Sigmoid colon (tissue), 4 donors: ENCODE measurements at regions not wholly inside any gene's neighbourhood (a gene's known extent, or its start where the extent isn't known, plus 50 kb on each side); places are given as distances from the start of the nearest gene placed in this dataset.

ENCODE experiments used
- EP300 ChIP-seq, 4 donors: sonication (generic); formaldehyde crosslinking; IDR thresholded peaks; one replicate each; pipeline ENCODE4 v1.6.1; 2017; ENCODE audit warnings: antibody characterized with exemption in 4 of 4
- POLR2A ChIP-seq, 2 donors: fragments of 450-650 bp; IDR thresholded peaks; one replicate each; pipeline ENCODE4 v1.6.1; 2016; ENCODE audit warnings: antibody characterized with exemption in 2 of 2, mild to moderate bottlenecking in 2 of 2, moderate library complexity in 2 of 2
- POLR2AphosphoS5 ChIP-seq, 4 donors: sonication (generic); formaldehyde crosslinking; IDR thresholded peaks; one replicate each; pipeline ENCODE4 v1.6.1; 2017; ENCODE audit warnings: antibody characterized with exemption in 4 of 4
- TF ChIP-seq, protein P1 (sequence below), 4 experiments: fragments of 450-650 bp in 3 of 4; fragments of 200-600 bp in 1 of 4; IDR thresholded peaks; one replicate each; pipeline ENCODE4 v1.5.1; 2016 to 2019; ENCODE audit warnings: antibody characterized with exemption in 4 of 4, mild to moderate bottlenecking in 3 of 4, moderate library complexity in 2 of 4

DNA sequence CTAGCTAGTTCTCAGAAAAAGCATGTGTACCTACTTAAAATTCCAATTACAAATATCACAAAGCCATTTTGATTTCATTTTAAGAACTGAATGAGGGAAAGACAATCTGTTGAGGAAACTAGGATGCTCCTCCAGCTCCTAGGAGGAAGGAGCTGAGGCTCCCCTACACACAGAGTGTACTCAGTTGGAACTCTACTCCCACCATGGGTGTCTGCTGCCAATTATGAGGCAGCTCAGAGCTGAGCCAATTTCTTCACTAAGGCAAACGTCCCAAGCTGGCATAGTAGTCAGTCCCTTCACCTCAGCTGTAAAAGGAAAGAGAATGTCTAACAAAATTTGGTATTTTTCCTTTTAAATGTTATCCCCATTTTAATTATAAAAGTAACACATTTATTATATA, 300.0 kb upstream of the TRPC7 start:
- TF ChIP-seq EP300 (IDR thresholded peaks at IDR 0.05), result no peak
- TF ChIP-seq, protein P1, sequence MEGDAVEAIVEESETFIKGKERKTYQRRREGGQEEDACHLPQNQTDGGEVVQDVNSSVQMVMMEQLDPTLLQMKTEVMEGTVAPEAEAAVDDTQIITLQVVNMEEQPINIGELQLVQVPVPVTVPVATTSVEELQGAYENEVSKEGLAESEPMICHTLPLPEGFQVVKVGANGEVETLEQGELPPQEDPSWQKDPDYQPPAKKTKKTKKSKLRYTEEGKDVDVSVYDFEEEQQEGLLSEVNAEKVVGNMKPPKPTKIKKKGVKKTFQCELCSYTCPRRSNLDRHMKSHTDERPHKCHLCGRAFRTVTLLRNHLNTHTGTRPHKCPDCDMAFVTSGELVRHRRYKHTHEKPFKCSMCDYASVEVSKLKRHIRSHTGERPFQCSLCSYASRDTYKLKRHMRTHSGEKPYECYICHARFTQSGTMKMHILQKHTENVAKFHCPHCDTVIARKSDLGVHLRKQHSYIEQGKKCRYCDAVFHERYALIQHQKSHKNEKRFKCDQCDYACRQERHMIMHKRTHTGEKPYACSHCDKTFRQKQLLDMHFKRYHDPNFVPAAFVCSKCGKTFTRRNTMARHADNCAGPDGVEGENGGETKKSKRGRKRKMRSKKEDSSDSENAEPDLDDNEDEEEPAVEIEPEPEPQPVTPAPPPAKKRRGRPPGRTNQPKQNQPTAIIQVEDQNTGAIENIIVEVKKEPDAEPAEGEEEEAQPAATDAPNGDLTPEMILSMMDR (IDR thresholded peaks at IDR 0.05), result no peak
- no peak for TF ChIP-seq POLR2A (IDR thresholded peaks at IDR 0.05)
- TF ChIP-seq POLR2AphosphoS5 (IDR thresholded peaks at IDR 0.05), result no peak
